ENCODE measurements at regions not wholly inside any gene's neighbourhood (a gene's known extent, or its start where the extent isn't known, plus 50 kb on each side); places are given as distances from the start of the nearest gene placed in this dataset.

- no peak for DNase-seq (ENCODE audit: low read depth, low spot score)
Observed at GRCh38 chr2:122163617-122164016, 408.2 kb downstream of the TSN start.

DNA sequence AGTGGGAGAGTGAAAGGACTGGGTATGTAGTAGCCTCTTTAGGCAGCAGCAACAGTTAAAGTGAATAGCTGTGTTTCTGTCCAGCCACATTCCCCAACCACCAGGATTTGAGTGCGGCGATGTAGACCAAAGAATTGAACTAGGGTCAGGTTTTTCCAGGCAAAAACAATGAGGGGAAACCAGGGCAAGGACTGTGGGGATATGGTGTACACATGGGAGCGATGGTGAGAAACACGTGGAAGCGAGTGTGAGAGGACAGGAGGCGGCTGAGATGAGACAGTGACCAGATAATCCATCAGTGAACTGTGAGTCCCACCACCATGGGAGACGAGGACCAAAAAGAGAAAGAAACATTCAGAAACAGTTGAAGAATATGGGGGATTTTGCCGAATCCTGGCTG, 409.5 kb downstream of the TSN start:
- DNase-seq (ENCODE audit: low read depth, low spot score), result no peak

GRCh38 chr2:122166820-122167219, 411.4 kb downstream of the TSN start:
- no peak for DNase-seq (ENCODE audit: low read depth, low spot score)

- DNase-seq (ENCODE audit: low read depth, low spot score), result peak; percentile 37
Observed at GRCh38 chr2:122167515-122167914, 412.1 kb downstream of the TSN start.

DNA sequence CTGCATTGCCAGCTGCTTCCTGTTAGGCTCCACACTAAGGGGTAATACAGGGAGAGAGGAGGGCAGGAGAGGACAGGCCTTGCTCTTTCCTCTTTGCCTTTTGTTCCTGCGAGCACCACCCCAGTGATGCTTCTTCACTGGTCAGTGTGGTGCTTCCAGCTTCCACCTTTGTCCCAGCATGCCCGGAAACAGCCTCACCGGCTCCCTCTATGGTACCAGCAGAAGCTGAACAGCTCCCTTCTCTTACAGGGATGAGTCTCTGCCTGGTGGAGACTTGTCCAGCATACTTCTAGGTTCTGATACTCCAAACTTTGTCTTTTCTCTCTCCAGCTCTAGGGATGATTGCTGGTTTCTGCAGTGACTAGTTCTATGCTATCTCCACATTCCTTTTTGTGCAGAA, 413.3 kb downstream of the TSN start:
- no peak for DNase-seq (ENCODE audit: low read depth, low spot score)

GRCh38 chr2:122172812-122173211, 417.4 kb downstream of the TSN start:
- DNase-seq (ENCODE audit: low read depth, low spot score), result no peak

- no peak for DNase-seq (ENCODE audit: low read depth, low spot score)
Observed at GRCh38 chr2:122174061-122174460, 418.6 kb downstream of the TSN start.

- no peak for DNase-seq (ENCODE audit: low read depth, low spot score)
Observed at GRCh38 chr2:122179492-122180165, 424.2 kb downstream of the TSN start.

GRCh38 chr2:122180972-122181371, 425.5 kb downstream of the TSN start:
- DNase-seq (ENCODE audit: low read depth, low spot score), result no peak

- no peak for DNase-seq (ENCODE audit: low read depth, low spot score)
Observed at GRCh38 chr2:122182616-122183355, 427.3 kb downstream of the TSN start.

GRCh38 chr2:122183890-122184289, 428.4 kb downstream of the TSN start:
- DNase-seq (ENCODE audit: low read depth, low spot score), result no peak

DNA sequence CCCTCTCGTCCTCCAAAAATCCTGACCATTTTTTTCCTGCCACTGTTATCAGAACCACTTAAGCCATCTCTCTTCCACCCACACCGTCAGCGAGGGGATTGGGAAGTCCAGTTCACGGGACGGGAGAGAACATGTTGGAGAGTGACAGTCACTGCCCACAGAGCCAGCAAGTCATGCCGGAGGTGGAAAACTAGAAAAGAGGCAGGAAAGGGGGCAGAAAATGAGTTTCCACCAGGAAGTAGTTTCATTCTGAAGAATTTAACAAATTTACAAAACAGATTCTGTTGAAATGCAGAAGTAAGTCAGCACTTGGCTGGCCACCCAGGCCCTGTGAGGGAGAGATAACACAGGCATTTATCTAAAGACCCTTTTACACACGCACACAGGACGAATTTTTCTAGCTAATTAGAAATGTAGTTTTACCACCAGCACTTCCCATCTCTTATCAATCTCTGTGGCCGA, 431.3 kb downstream of the TSN start:
- no peak for DNase-seq (ENCODE audit: low read depth, low spot score)

- DNase-seq (ENCODE audit: low read depth, low spot score), result peak; percentile 69
Observed at GRCh38 chr2:122191331-122191730, 435.9 kb downstream of the TSN start.

GRCh38 chr2:122193622-122194021, 438.2 kb downstream of the TSN start:
- DNase-seq (ENCODE audit: low read depth, low spot score), result no peak

- peak; percentile 61 for DNase-seq (ENCODE audit: low read depth, low spot score)
Observed at GRCh38 chr2:122194546-122194945, 439.1 kb downstream of the TSN start.

- DNase-seq (ENCODE audit: low read depth, low spot score), result peak; percentile 95
Observed at GRCh38 chr2:122203523-122203922, 448.1 kb downstream of the TSN start.

DNA sequence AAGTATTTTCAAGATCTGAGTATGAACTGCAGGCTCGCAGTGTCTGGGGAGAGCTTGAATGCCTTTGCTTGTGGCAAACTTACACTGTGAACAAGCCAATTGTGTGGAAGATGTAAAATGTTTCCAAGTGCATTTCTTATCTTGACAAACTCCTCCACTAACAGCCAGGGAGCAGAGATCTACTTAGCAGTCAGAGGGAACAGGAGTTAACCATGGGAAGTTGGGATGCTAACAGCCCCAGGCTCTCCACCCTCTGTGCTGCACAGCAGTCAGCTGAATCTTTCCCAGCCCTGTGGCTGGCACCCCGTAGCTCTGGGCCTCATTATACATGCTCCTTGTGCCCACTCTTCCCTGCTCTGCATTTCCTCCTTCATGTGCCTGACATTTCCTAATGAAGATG, 450.2 kb downstream of the TSN start:
- peak; percentile 55 for DNase-seq (ENCODE audit: low read depth, low spot score)

DNA sequence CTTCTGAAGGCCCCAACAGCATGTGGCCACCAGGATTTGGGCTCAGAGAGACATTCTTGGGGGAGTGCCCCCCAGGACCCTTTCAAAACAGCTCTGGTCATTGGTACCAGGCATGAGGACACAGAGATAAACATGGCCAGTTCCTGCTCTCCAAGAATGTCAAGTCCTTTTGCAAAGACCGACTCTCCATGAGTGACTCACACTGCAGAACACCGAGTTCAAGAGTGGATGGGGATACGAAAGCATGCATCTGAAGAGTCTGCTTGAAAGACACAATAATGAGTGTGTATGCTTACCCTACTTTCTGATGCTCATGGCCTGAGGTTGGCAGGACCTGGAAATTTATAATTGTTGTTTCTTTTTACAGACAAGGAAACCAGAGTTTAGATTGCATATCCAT, 450.6 kb downstream of the TSN start:
- peak; percentile 48 for DNase-seq (ENCODE audit: low read depth, low spot score)

GRCh38 chr2:122209377-122209776, 453.9 kb downstream of the TSN start:
- no peak for DNase-seq (ENCODE audit: low read depth, low spot score)

- DNase-seq (ENCODE audit: low read depth, low spot score), result no peak
Observed at GRCh38 chr2:122210065-122210464, 454.6 kb downstream of the TSN start.

DNA sequence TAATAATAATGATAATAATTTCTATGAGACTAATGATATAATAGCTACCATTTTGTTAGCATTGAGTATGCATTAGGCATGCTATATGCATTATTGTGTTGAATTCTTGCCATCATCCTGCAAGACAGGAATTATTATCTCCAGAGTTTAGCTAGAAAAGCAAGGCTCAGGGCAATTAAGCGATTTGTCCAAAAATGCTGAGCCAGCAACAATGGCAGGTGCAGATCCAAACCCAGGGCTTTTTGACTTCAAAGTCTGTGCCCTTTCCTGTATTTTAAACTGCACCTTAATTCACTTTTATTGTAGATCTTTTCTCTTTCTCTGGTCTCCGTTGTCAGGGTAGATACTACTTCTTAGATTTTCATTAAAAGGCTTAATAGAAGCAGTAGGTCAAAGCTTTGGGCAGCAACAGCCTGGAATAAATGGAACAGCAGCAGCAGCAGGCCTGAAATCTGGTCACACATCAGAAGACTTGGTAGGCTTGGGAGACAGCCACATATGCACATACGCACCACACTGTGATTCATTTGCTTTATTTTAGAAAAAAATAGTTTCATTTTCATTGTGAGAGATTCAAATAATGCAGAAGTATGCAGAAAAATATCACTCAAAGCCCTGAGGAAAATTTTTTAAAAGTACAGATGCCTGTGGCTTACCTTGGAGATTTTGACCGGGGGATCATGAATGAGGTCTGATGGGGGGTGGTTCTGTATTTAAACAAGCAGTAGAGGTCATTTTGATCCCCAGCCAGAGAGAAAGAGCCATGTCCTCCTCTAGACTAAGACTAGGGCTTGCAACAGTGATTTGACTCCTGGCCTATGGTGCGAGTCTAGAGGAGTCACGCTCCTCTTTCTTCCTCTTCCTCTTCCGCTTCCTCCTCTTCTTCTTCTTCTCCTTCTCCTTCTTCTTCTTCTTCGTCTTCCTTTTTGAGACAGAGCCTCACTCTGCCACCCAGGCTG, 455.7 kb downstream of the TSN start:
- DNase-seq (ENCODE audit: low read depth, low spot score), result peak; percentile 66

GRCh38 chr2:122213312-122213711, 457.9 kb downstream of the TSN start:
- no peak for DNase-seq (ENCODE audit: low read depth, low spot score)

Measured in astrocyte of the hippocampus (primary cell).